ENCODE measurements at regions not wholly inside any gene's neighbourhood (a gene's known extent, or its start where the extent isn't known, plus 50 kb on each side); places are given as distances from the start of the nearest gene placed in this dataset.

DNA sequence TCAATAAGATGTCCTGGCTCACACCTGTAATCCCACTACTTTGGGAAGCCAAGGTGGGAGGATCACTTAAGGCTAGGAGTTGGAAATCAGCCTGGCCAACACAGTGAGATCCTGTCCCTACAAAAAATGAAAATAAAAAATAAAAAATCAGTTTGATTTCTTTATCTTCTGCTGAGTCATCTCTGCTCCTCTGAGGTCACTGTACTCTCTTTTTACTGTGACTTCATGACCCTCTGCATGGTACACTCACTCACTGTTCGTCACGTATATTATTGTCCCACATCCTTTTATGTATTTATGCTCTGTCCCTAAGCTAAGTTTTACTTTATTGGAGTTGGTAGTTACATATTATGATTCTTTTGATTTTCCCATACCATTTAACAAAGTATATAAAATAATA is 333.3 kb downstream of the PCDH7 start:
- Histone ChIP-seq H3K4me3 (replicated peaks in 1 of 3; ENCODE audit: low read depth in 2 of 3, low read length in 3 of 3) (no peak overlapping the region), H3K36me3 (replicated peaks in 1 of 2; ENCODE audit: control insufficient read depth in 1 of 2, insufficient read depth in 2 of 2, low read length in 2 of 2) (no peaks in the 10 kb centered on the region), H3K9ac (ENCODE audit: insufficient read depth, low read length, poor library complexity, severe bottlenecking) (no peak overlapping the region), H4K20me1 (ENCODE audit: insufficient read depth, low read length) (no peaks in the 10 kb centered on the region), H3K4me1 (ENCODE audit: control insufficient read depth in 1 of 2, insufficient read depth in 2 of 2, low read length in 2 of 2) (no peaks in the 10 kb centered on the region), H3K79me2 (ENCODE audit: insufficient read depth, low read length) (no peaks in the 10 kb centered on the region), H3K4me2 (replicated peaks; ENCODE audit: extremely low read depth, low read length, poor library complexity, severe bottlenecking) (no peak overlapping the region), H3K27ac (ENCODE audit: low read depth in 1 of 2, low read length in 2 of 2) (no peak overlapping the region), H2AFZ (ENCODE audit: insufficient read depth, low read depth, low read length, poor library complexity, severe bottlenecking) (no peak overlapping the region), H3K9me3 (replicated peaks in 1 of 2; ENCODE audit: control insufficient read depth in 1 of 2, insufficient read depth in 1 of 2, low read length in 2 of 2) (no peaks in the 10 kb centered on the region), H3K27me3 (ENCODE audit: control insufficient read depth in 2 of 2, insufficient read depth in 2 of 2, low read length in 2 of 2) (no peaks in the 10 kb centered on the region)
- Mint-ChIP-seq H3K4me1 (no peaks in the 10 kb centered on the region), H3K36me3 (no peaks in the 10 kb centered on the region), H3K4me3 (no peak overlapping the region), H3K27me3 (ENCODE audit: low read depth in 3 of 3) (peaks cover 0 to 1% (median 0%) of the 10 kb centered on the region in 3 donors), H3K27ac (no peak overlapping the region), H3K9me3 (peaks cover 0 to 2% (median 0%) of the 10 kb centered on the region in 7 donors)
- DNase-seq, result no peak
- TF ChIP-seq, protein P1, sequence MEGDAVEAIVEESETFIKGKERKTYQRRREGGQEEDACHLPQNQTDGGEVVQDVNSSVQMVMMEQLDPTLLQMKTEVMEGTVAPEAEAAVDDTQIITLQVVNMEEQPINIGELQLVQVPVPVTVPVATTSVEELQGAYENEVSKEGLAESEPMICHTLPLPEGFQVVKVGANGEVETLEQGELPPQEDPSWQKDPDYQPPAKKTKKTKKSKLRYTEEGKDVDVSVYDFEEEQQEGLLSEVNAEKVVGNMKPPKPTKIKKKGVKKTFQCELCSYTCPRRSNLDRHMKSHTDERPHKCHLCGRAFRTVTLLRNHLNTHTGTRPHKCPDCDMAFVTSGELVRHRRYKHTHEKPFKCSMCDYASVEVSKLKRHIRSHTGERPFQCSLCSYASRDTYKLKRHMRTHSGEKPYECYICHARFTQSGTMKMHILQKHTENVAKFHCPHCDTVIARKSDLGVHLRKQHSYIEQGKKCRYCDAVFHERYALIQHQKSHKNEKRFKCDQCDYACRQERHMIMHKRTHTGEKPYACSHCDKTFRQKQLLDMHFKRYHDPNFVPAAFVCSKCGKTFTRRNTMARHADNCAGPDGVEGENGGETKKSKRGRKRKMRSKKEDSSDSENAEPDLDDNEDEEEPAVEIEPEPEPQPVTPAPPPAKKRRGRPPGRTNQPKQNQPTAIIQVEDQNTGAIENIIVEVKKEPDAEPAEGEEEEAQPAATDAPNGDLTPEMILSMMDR (IDR thresholded peaks at IDR 0.05), result no peak
- intact Hi-C loops (cut with micrococcal nuclease), result no loop called here
- WGBS (ENCODE audit: insufficient coverage), result no CpG with 5 or more reads among the region's 2 CpGs

DNA sequence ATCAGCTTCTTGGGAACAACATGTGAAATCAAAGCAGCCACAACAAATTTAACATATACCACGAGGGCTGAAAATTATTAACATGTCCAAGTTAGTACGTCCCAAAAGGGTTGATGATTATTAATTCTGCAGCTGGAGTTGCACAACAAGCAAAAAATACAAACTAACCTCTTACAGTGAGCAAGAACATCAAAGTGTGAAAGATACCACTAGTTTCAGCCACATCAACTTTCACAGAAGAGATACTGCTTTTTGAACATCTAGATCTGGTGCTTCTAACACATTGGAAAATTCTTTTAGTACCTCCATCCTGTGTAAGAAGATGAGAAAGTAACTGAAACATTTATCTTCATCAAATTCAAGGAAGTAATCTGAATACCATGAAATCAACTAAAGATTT is 334.1 kb downstream of the PCDH7 start:
- Mint-ChIP-seq H3K27me3 (ENCODE audit: low read depth in 3 of 3) (peaks cover 0 to 1% (median 0%) of the 10 kb centered on the region in 3 donors), H3K36me3 (no peaks in the 10 kb centered on the region), H3K9me3 (peaks cover 0 to 2% (median 0%) of the 10 kb centered on the region in 7 donors), H3K4me3 (no peak overlapping the region), H3K27ac (no peak overlapping the region), H3K4me1 (no peaks in the 10 kb centered on the region)
- H4K20me1 ChIP-seq (ENCODE audit: insufficient read depth, low read length), result no peaks in the 10 kb centered on the region
- no peaks in the 10 kb centered on the region for H3K9me3 ChIP-seq (replicated peaks in 1 of 2; ENCODE audit: control insufficient read depth in 1 of 2, insufficient read depth in 1 of 2, low read length in 2 of 2)
- H3K36me3 ChIP-seq (replicated peaks in 1 of 2; ENCODE audit: control insufficient read depth in 1 of 2, insufficient read depth in 2 of 2, low read length in 2 of 2), result no peaks in the 10 kb centered on the region
- no peaks in the 10 kb centered on the region for H3K79me2 ChIP-seq (ENCODE audit: insufficient read depth, low read length)
- no peak overlapping the region for H3K27ac ChIP-seq (ENCODE audit: low read depth in 1 of 2, low read length in 2 of 2)
- intact Hi-C loops (cut with micrococcal nuclease), result no loop called here
- no peaks in the 10 kb centered on the region for H3K4me1 ChIP-seq (ENCODE audit: control insufficient read depth in 1 of 2, insufficient read depth in 2 of 2, low read length in 2 of 2)
- no peak for DNase-seq
- H3K4me2 ChIP-seq (replicated peaks; ENCODE audit: extremely low read depth, low read length, poor library complexity, severe bottlenecking), result no peak overlapping the region
- no peak overlapping the region for H3K4me3 ChIP-seq (replicated peaks in 1 of 3; ENCODE audit: low read depth in 2 of 3, low read length in 3 of 3)
- H3K9ac ChIP-seq (ENCODE audit: insufficient read depth, low read length, poor library complexity, severe bottlenecking), result no peak overlapping the region
- TF ChIP-seq, protein P1 (IDR thresholded peaks at IDR 0.05), result no peak
- H2AFZ ChIP-seq (ENCODE audit: insufficient read depth, low read depth, low read length, poor library complexity, severe bottlenecking), result no peak overlapping the region
- WGBS (ENCODE audit: insufficient coverage), result no CpG with 5 or more reads among the region's 2 CpGs
- no peaks in the 10 kb centered on the region for H3K27me3 ChIP-seq (ENCODE audit: control insufficient read depth in 2 of 2, insufficient read depth in 2 of 2, low read length in 2 of 2)
